ENCODE measurements at regions not wholly inside any gene's neighbourhood (a gene's known extent, or its start where the extent isn't known, plus 50 kb on each side); places are given as distances from the start of the nearest gene placed in this dataset.

DNA sequence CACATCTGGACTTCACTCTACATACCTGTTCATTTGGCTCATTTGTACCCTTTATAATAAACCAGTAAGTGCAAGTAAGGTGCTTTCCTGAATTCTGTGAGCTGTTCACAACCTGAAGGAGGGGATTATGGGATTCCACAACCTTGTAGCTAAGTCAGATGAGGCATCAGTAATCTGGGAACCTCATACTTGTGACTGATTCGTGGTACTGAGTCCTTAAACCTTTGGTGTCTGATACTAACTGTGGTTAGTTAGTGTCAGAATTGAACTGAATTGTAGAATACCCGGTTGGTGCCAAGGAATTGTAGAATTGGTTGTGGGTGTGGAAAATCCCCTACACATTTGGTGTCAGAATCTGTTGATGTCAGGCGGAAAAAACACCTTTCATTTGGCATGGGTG, 83.4 kb downstream of the TMX1 start:
- DNase-seq (ENCODE audit: low read depth, low spot score), result no peak
- no peaks in the 10 kb centered on the region for H3K27me3 ChIP-seq (ENCODE audit: insufficient read depth, insufficient read length)
- no peaks in the 10 kb centered on the region for H3K9me3 ChIP-seq (ENCODE audit: insufficient read depth, low read length)
- no peaks in the 10 kb centered on the region for H3K4me1 ChIP-seq (ENCODE audit: insufficient read depth, insufficient read length)
- H3K9ac ChIP-seq (ENCODE audit: insufficient read length, low read depth), result no peak overlapping the region
- TF ChIP-seq SUZ12 (IDR thresholded peaks at IDR 0.05; ENCODE audit: extremely low read depth, insufficient read depth, insufficient read length) (no peak), ZNF274 (IDR thresholded peaks at IDR 0.05; ENCODE audit: low read depth, low read length) (no peak)
- H3K4me3 ChIP-seq (ENCODE audit: insufficient read length, low read depth), result no peak overlapping the region
- no peaks in the 10 kb centered on the region for H3K36me3 ChIP-seq (ENCODE audit: insufficient read depth, insufficient read length, low read length)

DNA sequence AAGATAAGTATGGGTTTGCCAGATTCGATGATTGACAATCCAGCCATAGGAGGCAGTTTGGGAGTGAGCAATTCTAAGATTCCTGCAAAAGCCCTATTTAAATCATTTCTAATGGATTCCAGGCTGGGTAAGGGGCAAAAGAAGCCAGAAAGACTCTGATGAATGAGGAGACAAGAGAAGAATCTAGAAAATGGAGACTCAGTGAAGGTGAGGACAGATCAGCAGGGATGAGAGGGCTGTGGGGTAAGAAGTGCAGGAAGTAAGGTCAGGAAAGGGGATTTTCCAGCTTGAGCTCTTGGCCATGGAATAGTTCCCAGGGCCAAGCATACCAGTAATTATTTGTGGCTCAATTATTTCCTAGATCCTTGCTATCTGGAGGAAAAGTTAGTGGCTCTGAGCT, 87.3 kb downstream of the TMX1 start:
- Histone ChIP-seq H3K9me3 (ENCODE audit: insufficient read depth, low read length) (no peaks in the 10 kb centered on the region), H3K4me1 (ENCODE audit: insufficient read depth, insufficient read length) (no peaks in the 10 kb centered on the region), H3K4me3 (ENCODE audit: insufficient read length, low read depth) (no peak overlapping the region), H3K9ac (ENCODE audit: insufficient read length, low read depth) (no peak overlapping the region), H3K36me3 (ENCODE audit: insufficient read depth, insufficient read length, low read length) (no peaks in the 10 kb centered on the region), H3K27me3 (ENCODE audit: insufficient read depth, insufficient read length) (no peaks in the 10 kb centered on the region)
- no peak for TF ChIP-seq ZNF274 (IDR thresholded peaks at IDR 0.05; ENCODE audit: low read depth, low read length)
- no peak for TF ChIP-seq YY1 (IDR thresholded peaks at IDR 0.05; ENCODE audit: insufficient read depth, insufficient read length)
- TF ChIP-seq SUZ12 (IDR thresholded peaks at IDR 0.05; ENCODE audit: extremely low read depth, insufficient read depth, insufficient read length), result no peak
- no peak for DNase-seq (ENCODE audit: low read depth, low spot score)

DNA sequence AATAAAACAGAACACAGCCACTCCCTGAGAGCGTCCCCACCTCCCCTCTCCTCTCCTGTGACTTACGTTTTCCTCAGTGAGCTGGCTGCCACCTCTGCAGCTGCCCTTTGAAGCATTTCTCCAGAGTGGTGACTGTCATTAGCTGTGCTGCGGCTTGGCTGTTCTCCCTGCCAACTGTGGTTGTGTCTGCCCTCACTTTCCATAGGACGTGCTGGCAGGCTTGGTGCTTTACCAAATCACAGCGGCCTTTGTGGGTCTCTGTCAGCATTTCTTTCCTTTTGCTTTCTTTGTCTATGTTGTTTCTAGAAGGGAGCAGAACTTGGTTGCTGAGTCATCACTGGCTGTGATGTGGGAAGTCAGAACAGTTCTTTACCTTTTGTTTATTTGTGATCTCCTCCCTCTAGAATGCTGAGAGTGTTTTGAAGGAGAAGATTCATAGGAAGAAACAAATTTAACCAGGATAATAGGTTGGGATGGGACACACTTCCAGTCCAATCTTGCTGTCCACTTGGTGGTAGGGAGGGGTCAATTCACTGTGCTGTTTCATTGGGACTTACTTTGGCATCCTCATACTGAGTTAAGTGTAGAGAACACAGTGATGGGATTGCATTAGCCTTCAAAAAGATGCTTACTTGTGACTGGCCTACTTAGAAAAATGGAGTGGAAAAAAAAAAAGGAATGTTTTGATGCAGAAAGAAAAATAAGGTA, 88.2 kb downstream of the TMX1 start:
- DNase-seq (ENCODE audit: low read depth, low spot score), result no peak
- Histone ChIP-seq H3K27me3 (ENCODE audit: insufficient read depth, insufficient read length) (no peaks in the 10 kb centered on the region), H3K4me3 (ENCODE audit: insufficient read length, low read depth) (no peak overlapping the region), H3K9me3 (ENCODE audit: insufficient read depth, low read length) (no peaks in the 10 kb centered on the region), H3K36me3 (ENCODE audit: insufficient read depth, insufficient read length, low read length) (no peaks in the 10 kb centered on the region), H3K4me1 (ENCODE audit: insufficient read depth, insufficient read length) (no peaks in the 10 kb centered on the region), H3K9ac (ENCODE audit: insufficient read length, low read depth) (no peak overlapping the region)
- no peak for TF ChIP-seq YY1 (IDR thresholded peaks at IDR 0.05; ENCODE audit: insufficient read depth, insufficient read length)
- TF ChIP-seq ZNF274 (IDR thresholded peaks at IDR 0.05; ENCODE audit: low read depth, low read length), result no peak
- no peak for TF ChIP-seq SUZ12 (IDR thresholded peaks at IDR 0.05; ENCODE audit: extremely low read depth, insufficient read depth, insufficient read length)

DNA sequence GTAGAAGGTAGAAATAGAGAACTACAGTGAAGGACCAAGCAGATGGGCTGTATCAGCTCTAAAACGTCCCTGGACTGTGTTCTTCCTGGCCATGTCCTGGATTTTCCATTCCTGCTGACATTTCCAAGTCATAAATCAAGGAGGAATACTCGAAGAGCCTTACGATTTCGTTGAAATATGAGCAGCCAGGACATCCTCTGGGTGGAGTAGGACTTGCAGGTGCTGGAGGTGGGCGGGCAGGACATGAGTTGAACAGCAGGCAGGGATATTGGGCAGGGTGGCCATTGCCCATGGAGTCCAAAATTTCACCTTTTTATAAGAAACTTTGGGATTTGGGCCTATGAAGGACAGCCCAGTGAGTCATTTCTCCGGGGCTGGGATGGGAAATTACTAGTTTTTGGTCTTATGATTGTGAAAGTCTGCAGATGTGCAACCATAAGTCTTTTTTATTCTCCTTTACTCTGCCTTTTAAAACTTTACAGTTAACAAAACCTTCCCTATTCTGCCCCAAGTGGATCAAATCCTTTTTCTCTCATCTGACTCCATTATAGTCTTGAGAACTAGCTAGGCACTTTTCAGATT, 88.8 kb downstream of the TMX1 start:
- Histone ChIP-seq H3K27me3 (ENCODE audit: insufficient read depth, insufficient read length) (no peaks in the 10 kb centered on the region), H3K36me3 (ENCODE audit: insufficient read depth, insufficient read length, low read length) (no peaks in the 10 kb centered on the region), H3K4me3 (ENCODE audit: insufficient read length, low read depth) (no peak overlapping the region), H3K9me3 (ENCODE audit: insufficient read depth, low read length) (no peaks in the 10 kb centered on the region), H3K9ac (ENCODE audit: insufficient read length, low read depth) (no peak overlapping the region), H3K4me1 (ENCODE audit: insufficient read depth, insufficient read length) (no peaks in the 10 kb centered on the region)
- TF ChIP-seq YY1 (IDR thresholded peaks at IDR 0.05; ENCODE audit: insufficient read depth, insufficient read length) (no peak), SUZ12 (IDR thresholded peaks at IDR 0.05; ENCODE audit: extremely low read depth, insufficient read depth, insufficient read length) (no peak), ZNF274 (IDR thresholded peaks at IDR 0.05; ENCODE audit: low read depth, low read length) (no peak)
- DNase-seq (ENCODE audit: low read depth, low spot score), result no peak

DNA sequence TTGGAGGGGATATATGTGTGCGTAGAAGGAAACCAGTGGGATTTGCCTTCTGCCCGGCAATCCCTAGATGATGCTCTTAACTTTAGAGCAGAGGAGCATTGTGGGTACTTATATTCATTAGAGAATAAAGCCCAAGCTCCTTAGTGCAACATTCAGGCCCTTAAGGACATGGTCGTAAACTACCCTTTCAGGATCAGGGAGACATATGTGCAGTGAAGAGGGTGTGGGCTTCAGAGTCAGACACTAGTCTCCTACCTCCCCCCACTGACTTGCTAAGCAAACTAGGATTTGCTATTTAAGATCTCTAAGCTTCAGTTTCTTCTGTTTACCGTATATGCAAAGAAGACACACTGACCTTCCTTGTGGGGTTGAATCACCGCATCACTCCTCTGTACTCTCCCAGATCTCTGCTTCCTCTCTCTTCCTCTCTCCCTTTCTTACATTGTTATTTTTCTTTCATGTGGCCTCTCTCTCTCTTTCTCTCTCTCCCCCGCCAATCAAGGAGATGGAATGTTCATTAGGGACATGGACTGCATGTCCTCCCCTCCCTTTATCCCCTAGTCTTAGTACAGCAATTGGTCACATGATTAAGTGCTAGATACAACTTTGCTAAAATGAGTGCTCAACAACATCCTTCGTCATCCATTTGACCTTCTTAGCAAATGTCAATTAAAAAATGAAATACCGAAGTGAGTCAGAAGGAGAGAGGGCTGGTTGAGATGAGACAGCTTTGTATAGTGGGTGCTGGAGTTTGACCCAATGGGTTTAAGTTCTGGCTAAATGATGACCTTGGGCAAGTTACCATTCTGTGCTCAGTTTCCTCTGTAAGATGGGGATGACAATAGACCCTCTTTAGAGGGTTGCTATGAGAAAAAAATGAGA, 91.7 kb downstream of the TMX1 start:
- no peaks in the 10 kb centered on the region for H3K9me3 ChIP-seq (ENCODE audit: insufficient read depth, low read length)
- H3K36me3 ChIP-seq (ENCODE audit: insufficient read depth, insufficient read length, low read length), result no peaks in the 10 kb centered on the region
- no peaks in the 10 kb centered on the region for H3K4me1 ChIP-seq (ENCODE audit: insufficient read depth, insufficient read length)
- H3K9ac ChIP-seq (ENCODE audit: insufficient read length, low read depth), result no peak overlapping the region
- no peaks in the 10 kb centered on the region for H3K27me3 ChIP-seq (ENCODE audit: insufficient read depth, insufficient read length)
- TF ChIP-seq ZNF274 (IDR thresholded peaks at IDR 0.05; ENCODE audit: low read depth, low read length) (no peak), SUZ12 (IDR thresholded peaks at IDR 0.05; ENCODE audit: extremely low read depth, insufficient read depth, insufficient read length) (no peak), YY1 (IDR thresholded peaks at IDR 0.05; ENCODE audit: insufficient read depth, insufficient read length) (no peak)
- no peak for DNase-seq (ENCODE audit: low read depth, low spot score)
- no peak overlapping the region for H3K4me3 ChIP-seq (ENCODE audit: insufficient read length, low read depth)

DNA sequence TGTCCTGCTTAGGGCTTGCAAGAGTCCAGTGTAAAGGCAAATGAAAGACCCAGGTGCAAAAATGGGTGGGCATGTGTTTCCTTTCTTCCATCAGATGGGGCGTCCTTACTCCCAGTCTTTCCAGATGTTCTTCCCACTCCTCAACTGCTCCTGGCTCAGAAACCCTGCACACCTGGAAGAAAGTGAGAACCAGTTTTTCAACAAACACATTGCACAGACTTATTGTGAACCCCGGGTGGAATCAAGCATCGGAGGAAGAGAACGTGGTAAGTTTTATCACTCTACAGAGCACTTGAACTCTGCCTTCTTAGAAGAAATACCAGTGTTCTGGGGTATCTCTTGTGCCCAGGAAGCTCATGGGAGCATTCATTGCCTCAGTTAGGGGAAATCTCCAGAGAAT, 93.3 kb downstream of the TMX1 start:
- H3K4me3 ChIP-seq (ENCODE audit: insufficient read length, low read depth), result no peak overlapping the region
- no peaks in the 10 kb centered on the region for H3K36me3 ChIP-seq (ENCODE audit: insufficient read depth, insufficient read length, low read length)
- H3K9me3 ChIP-seq (ENCODE audit: insufficient read depth, low read length), result no peaks in the 10 kb centered on the region
- no peak for DNase-seq (ENCODE audit: low read depth, low spot score)
- H3K27me3 ChIP-seq (ENCODE audit: insufficient read depth, insufficient read length), result no peaks in the 10 kb centered on the region
- H3K9ac ChIP-seq (ENCODE audit: insufficient read length, low read depth), result no peak overlapping the region
- TF ChIP-seq YY1 (IDR thresholded peaks at IDR 0.05; ENCODE audit: insufficient read depth, insufficient read length), result no peak
- TF ChIP-seq ZNF274 (IDR thresholded peaks at IDR 0.05; ENCODE audit: low read depth, low read length), result no peak
- TF ChIP-seq SUZ12 (IDR thresholded peaks at IDR 0.05; ENCODE audit: extremely low read depth, insufficient read depth, insufficient read length), result no peak
- no peaks in the 10 kb centered on the region for H3K4me1 ChIP-seq (ENCODE audit: insufficient read depth, insufficient read length)
